RPMI7951 (cell line): ENCODE measurements at regions not wholly inside any gene's neighbourhood (a gene's known extent, or its start where the extent isn't known, plus 50 kb on each side); places are given as distances from the start of the nearest gene placed in this dataset.
A peak's percentile ranks its signal among the peaks of the same experiment; 100 is the strongest.
"Not testable (repeated sequence)": the region's sequence is repeated elsewhere in the genome, so short reads cannot be mapped to it uniquely, and the experiment has no call there.

ENCODE experiments used
- DNase-seq: peaks from one replicate; pipeline ENCODE4 v3.0.0-alpha.2; 2012; ENCODE audit warnings: low read depth

DNA sequence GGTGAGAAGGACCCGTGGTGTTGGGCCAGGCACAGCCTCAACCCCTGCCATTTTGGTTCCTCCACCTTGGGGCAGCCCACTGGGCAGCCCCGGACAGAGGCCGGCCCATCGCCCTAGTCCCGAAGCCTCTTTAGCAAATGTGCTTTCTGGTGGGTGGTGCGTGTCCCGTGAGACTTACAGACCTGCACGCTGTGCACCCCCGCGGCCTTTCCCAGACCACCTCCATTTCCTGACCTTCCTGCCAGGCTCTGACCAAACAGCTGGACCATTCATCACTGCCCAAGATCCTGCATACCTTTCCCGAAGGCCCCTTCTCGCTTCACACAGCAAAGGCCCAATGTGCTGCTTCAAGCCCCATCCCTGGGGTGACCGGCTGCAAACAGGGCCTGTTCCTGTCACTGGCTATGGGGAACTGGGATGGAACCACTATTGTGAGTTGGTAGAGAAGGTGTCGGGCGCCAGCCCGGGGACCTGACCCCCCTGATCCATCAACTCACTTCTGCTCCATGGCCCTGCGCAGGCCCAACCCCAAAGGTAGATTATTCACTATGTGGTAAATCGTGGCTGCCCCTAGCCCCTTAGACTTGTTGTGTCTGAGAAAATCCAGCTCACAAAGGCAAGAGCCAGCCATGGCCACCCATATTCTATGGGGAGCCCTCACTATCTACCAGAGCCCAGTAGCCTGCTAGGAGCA, 341.0 kb downstream of the EIPR1 start:
- DNase-seq, result no peak

DNA sequence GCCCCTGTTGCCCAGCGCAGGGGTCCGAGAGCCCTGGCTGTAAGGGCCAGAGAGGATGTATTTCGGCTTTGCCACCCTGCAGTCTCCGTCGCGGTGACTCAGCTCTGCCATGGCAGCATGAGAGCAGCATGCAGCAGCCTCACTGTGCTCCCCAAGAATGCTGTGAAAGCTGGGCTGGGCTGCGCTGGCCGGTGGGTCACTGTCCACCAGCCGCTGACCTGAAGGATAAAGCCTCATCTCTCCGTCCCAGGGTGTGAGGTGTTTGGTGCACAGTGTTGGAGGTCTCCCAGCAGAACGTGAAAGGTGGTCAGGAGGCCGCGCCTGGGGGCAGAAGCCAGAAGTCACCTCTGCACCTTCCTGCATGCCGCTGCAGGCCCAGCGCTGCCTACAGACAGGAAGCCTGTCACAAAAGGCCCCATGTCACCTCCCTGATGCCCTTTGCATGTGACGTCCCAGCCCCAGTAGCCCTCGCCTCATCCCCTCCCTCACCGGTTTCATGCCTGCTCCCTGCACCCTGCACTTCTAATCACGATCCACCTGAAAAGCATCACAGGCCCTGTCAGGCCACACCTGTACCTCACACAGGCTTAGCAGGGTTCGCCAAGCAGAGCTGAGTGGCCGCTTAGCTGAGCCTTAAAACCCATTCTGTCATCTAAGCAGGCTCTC, 342.1 kb downstream of the EIPR1 start:
- no peak for DNase-seq

DNA sequence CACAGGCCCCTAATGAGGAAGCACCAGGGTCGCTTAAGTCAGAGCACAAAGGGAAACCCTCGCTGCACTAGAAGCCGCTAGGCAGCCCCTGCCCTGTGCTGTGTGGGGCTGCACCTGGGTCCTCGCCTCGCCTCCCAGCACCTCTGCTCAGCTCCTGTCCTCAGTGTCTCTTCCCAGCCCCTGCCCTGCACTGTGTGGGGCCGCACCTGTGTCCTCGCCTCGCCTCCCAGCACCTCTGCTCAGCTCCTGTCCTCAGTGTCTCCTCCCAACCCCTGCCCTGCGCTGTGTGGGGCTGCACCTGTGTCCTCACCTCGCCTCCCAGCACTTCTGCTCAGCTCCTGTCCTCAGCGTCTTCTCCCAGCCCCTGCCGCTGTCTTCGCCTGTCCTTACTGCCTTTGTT, 342.8 kb downstream of the EIPR1 start:
- no peak for DNase-seq

DNA sequence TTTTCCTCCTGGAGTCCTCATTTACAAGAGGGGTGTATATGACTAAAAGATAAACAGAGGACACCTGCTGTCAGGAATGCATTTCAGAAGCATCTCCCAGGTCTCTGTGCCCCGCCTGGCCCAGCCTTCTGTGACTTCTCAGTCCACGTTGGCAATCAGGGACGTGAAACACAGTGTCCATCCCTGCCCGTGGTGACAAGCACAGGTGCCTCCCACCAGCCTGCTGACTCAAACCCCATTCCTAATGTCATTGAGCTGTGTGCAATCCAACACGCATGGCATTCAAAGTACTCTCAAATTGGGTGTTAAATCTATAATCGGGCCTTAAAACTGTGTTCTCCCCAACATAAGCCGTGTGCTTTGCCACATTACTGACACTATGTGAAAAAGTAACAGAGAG, 343.2 kb downstream of the EIPR1 start:
- DNase-seq, result no peak

DNA sequence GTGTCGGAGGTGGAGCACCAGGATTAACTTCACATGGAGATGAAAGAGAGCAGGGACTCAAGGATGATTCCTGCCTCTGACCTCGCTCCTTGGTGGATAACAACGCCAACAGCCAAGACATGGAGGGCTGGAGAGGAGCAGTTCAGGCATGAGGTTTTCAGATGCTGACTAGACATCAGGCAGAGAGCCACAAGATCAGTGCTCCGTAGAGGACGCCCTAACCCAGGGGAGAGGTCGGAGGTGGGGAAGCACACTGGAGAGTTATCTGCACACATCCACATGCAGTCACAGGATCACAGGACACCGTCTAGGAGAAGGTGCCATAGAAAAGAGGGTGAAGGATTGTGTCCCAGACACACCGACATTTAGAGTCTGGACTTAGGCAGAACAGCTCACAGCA, 344.3 kb downstream of the EIPR1 start:
- DNase-seq, result no peak

DNA sequence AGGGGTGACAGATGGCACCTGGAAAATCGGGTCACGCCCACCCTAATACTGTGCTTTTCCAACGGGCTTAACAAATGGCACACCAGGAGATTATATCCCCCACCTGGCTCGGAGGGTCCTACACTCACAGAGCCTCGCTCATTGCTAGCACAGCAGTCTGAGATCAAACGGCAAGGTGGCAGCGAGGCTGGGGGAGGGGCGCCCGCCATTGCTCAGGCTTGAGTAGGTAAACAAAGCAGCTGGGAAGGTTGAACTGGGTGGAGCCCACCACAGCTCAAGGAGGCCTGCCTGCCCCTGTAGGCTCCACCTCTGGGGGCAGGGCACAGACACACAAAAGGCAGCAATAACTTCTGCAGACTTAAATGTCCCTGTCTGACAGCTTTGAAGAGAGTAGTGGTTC, 346.8 kb downstream of the EIPR1 start:
- not testable (repeated sequence) for DNase-seq

DNA sequence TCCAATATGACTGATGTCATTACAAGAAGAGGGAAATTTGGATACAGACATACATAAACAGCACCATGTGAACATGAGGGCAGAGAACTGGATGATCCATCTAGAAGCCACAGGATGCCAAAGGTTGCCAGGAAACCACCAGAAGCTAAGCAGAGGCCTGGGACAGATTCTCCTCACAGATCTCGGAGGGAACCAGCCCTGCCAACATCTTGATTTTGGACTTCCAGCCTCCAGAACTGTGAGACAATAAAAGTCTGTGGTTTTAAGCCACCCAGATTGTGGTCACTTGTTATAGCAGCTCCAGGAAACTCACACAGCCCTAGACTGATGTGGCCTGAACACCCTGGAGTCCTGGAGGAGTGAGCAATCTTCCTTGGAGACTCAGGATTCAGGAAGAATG, 351.6 kb downstream of the EIPR1 start:
- DNase-seq, result no peak

DNA sequence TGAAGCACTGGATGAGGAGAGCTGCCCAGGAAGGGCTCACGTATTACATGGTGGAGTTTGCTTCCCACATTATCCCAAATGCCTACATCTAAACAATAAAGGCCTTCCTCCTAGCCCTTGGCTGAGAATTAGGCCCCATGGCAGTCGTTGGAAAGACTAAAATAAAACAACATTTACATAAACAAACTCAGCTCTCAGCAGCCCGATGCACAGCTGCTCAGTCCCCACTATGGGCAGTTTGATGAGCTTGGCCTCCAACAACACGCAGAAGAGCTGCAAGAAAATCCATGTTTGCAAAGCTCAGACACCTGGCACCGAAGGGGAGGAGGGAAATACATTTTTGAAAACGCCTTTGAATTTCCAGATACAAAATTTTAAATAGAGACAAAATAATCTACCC, 352.4 kb downstream of the EIPR1 start:
- no peak for DNase-seq

DNA sequence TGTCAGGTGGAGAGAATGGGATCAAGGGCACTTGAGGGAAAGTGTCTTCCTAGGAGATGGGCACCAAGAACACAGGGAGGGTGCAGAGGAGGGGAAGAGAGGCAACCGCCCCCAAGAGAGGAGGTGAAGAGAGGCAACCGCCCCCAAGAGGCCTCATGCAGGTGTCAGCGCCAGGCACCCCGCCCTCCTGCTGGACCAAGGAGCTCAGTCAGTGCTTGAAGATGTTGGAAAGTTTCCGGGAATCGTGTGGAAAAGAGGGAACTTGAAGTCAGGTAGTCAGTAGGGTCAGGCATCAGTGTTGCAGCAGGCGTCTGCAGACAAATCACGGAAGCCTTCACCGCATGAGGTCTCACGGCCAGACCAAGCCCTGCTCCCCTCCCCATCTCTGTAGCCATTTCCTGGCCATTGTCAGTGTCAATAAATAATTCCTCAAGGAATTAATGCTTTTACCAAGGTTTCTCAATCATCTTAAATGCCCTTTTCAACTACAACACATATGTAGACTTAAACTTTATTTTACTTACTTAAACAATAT, 353.1 kb downstream of the EIPR1 start:
- DNase-seq, result no peak

DNA sequence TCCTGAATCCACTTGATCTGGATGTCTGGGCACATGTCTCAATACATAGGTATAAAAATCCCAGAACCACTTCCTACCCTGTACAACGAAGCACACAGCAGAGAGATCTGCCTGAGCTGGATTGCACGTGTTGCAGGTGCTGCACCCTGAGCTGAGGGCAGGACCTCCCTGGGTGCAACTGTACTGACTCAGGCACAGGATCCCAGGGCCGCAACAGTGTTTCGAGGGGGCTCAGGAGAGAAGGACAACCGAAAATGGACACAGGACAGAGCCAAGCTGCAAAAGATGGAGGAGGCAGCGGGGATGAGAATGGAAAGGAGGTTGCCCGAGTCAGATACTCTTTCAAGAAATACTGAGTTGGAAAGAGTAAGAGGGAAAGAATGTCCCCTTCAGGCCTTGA, 354.1 kb downstream of the EIPR1 start:
- no peak for DNase-seq

DNA sequence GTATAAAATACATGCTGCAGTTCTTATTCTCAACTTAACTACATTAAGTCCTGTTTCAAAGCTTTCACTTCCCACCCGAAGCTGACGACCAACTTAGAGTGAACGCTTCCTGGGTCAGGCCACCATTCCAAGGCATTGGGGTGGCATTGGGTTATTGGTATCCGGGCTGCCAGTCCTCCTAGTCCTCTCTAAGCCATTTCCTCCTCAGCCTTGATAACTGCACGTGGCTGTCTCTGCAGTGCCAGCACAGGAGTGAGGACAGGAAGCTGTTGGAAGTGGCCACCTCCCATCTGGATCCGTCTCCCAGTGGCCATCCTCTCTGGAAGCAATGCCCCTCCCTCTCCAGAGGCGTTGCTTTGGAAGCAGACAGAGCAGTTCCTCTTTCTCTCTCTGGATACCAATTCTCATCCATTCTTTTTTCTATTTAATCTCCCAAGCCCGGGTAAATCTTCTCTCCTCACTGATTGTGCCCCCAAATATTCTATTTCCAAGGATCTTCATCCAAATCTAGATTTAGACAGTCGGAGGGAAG, 354.7 kb downstream of the EIPR1 start:
- no peak for DNase-seq

DNA sequence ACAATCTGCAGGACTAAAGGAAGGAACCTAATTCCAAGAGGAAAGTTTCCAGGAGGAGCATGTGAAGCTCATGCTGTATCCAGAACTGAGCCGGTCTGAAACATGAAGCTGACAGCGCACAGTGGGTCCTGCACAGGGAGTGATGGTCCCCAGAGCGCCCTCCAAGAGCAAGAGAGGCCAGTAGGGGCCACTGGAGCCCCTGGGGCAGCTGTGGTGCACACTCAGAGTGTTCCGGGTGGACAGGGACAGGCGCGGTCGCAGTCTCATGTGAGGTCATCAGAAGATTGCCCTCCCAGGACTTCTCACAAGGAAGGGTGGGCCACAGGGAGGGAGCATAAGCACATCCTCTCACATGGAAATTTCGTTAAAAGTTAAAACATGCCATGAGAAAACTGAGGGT, 355.9 kb downstream of the EIPR1 start:
- no peak for DNase-seq

DNA sequence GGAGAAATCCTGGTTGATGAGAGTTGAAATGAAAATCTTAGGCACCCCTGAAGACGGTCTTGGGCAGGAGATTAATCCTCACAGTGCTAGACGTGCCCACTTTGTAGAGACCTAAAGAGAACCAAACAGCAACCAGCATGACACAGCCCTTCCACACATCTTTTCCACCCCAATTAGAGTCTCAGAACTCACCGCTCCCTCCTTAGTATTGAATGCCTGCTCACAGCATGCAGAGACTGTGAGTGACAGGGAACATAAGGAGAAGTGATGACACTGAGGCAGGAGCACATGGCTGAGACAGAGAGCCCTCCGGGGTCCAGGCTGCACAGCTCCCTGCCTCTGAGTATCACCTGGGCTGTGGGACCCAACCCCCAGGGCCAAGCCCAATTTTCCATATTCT, 367.6 kb downstream of the EIPR1 start:
- no peak for DNase-seq

DNA sequence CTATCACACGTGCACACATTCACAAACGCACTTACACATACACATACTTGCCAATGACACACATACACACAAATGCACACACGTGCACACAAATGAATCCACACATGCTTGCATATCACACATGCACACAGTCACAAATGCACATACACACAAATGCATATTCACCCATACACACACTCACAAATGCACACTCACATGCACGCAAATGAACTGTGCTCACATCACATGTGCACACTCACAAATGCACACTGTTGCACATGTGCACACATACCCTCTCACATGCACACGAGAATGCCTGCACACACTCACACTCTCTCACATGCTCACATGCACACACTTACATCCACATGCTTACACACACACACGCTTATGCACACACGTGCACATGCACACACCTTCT, 368.1 kb downstream of the EIPR1 start:
- no peak for DNase-seq

DNA sequence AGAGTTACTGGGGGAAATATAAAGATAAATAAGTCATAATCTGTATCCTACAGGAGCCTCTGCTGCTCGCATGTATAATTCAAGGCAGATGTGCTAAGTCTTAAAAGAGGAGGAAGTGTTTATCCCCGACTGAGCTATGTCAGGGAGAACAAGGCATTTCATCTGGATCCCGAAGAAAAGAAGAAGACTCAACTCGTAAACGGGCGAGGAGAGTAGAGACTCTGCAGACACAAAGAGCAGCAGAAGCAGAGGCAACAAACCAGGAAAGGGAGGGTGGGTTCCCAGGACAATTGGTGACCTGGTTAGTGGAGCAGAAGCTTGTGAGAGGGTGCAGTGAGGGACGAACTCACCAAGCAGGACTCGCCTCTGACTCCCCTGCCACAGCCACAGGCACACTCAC, 368.6 kb downstream of the EIPR1 start:
- no peak for DNase-seq

DNA sequence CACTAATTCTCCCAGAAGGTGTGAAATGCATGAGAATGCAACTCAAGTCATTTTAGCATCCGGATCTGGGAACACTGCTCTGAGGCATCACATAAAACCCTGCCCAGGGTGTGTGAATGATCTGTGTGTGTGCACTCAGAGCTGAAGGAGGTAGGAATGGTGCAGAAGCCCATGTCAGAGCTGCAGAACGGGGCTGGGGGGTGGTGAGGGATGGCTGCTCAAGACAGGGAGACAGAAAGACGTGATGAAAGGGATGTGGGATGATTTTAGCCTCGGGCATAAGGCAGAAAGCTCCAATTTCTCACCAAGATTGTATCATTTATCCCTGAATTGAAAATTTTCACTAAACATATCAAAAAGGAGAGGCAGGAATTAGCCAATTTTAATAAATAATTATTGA, 369.1 kb downstream of the EIPR1 start:
- DNase-seq, result no peak

DNA sequence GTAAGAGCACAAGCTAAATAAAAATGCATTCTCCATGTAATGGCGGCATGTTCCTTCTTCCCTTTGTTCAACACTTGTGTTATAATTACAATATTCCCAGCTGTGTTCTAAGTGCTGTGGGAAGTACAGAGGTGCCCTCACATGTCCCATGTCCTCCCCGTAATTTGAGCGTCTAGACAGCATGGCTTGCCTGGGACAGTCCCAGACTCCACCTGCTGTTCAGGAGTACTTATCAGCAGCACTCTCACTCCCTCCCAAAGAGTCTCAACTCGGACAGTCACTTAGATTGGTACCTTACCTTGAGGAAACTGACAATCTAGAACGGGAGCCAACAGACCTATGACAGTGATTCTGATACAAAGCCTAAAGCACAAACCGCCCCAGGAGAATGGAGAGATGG, 370.5 kb downstream of the EIPR1 start:
- no peak for DNase-seq

DNA sequence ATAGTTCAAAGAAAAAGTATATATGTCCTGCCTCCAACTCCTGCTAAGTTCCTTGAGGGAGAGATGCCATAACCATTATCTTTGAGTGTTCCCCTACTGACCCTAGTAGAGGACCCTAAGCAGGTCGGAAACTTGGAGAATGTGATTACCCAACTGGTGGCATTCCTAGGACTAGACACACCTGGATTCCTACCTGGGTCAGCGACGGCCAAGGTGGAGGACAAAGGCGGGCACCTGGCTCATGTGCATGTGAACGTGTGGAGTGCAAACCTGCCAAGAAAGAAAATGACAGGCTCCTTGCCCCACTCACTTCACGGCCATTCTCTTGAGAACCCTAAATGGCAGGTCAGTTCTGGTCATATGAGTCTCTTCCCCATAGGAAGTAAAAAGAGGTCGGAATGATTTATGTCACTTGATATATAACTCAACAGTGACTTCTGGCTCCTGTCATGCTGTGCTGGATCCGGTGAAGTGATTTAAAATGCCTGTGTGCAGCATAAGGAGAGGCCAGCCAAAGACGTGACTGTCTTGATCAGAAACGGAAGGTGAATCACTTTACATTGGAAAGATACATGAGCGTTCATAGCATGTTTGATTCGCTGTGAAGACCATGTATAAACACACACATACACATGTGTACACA, 371.6 kb downstream of the EIPR1 start:
- no peak for DNase-seq

DNA sequence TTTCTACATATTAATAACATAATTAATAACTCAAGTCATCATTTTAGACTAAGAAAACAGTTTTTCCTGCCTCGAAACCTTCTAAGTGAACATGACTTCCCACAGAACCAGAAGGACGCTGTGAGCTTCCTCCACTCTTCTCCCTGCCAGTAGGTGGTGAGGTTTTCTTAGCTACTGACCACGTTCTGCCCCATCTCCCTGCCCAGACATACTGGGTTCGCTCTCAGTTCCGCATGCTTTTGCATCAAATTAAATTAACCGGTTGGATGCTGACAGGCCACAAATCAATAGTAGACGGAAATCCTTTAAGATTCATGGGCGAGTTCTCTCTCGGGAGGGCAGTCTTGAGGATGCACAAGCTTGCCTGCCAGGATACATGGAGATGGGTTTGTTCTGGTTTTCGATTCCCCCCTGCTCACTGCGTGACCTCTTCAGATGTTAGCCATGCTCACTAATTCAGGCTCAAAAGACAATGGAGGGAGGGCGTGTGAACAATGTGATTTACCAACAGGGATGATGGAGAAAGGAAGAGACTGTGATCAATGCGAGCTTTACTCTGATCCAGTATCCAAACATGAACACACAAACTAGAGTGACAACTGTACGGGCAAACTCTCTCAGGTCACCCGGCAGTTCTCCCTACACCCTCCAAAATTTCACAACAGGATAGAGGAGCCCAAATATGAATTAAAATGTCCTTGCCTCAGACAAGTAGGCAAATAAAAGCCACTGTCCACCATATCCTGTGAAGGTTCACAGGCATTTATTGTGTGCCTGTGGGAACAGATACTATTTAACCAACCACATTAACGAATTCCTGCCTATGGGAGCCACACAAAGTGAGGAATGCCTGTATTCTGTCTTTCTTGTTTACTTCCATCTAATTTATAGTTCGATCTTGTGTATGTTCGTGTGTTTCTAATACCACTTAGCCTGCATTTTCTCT, 375.7 kb downstream of the EIPR1 start:
- DNase-seq, result peak; percentile 57

DNA sequence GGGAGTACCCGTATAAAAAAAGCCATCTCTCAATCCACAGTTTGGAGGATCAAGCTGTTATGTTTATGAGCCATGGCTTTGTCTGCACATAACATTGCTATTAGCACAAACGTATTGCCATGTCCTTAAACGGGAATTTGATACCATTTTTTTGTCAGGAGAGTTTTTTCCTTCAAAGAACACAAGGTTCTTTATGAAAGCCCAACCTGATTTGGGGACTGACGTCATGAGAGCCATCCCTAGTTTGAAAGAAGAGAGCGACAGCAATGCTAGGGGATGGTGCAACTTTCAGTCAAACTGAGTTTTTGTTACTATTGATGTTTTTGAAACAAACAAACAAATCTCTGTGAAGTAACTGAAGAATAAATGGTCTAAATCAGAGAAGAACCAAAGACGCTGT, 376.6 kb downstream of the EIPR1 start:
- no peak for DNase-seq

DNA sequence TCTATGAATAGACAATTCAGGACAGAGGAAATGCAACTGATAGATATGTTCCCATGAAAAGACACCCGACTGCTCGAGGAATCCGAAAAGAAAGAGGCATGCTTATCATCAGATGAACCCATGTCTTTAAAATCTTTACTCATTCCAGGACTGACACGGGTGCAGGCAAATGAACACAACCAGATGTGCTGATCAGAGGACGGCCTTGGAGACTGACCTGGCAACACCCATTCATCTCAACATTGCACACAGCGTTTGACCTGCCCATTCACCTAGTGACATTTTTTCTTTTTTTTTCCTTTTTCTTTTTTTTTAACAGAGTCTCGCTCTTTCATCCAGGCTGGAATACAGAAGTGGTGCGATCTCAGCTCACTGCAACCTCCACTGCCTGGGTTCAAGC, 377.5 kb downstream of the EIPR1 start:
- DNase-seq, result no peak

DNA sequence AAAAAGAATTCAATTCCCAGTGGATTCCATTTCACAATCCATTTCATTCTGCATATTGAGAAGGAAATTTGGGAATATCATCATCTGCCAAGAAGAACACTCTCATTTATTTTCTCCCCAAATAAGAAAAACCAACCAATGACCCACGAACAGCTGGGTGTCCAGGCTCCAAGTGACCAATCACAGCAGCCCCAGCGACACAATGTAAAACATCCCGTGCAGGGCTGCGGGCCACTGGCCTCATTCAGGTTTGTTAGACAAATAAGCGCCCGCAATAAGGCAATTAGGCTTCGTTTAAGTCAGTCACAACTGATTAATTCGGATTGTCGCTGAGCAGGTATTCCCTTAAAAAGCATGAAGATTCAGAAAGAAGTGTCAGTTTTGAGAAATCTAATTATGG, 378.6 kb downstream of the EIPR1 start:
- DNase-seq, result no peak
